Left hindlimb (tissue), 1 donor: ENCODE measurements at regions not wholly inside any gene's neighbourhood (a gene's known extent, or its start where the extent isn't known, plus 50 kb on each side); places are given as distances from the start of the nearest gene placed in this dataset.

ENCODE experiments used
- DNase-seq: peaks from one replicate; pipeline ENCODE4 v3.0.0-alpha.2; 2018

DNA sequence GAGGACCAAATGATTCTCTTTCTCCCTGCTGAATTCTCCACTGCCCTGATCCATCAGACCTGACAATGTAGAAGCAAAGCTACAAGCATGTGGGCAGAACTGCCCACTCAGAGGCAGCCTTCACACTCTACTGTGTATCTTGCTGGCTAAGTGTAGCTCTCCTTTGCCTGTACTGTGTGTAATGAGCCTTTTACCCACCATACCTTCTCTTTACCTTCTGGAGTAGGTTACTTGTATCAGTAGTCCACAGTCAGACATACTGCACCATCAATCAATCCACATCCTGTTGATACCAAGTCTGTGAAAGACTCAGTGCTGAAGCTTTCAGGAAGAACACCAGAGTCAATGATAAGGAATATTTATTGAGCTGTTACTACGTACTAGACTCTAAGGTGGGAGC is 440.7 kb upstream of the ARHGEF26 start:
- DNase-seq, result no peak

DNA sequence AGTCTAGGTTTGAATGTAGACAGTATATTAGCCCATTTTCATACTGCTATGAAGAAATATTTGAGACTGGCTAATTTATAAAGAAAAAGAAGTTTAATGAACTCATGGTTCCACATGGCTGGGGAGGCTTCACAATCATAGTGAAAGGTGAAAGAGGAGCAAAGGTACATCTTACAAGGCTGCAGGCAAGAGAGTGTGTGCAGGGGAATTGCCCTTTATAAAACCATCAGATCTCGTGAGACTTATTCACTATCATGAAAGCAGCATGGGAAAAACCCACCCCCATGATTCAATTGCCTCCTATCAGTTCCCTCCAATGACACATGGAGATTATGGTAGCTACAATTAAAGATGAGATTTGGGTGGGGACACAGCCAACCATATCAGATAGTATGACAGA is 440.1 kb upstream of the ARHGEF26 start:
- DNase-seq, result no peak

DNA sequence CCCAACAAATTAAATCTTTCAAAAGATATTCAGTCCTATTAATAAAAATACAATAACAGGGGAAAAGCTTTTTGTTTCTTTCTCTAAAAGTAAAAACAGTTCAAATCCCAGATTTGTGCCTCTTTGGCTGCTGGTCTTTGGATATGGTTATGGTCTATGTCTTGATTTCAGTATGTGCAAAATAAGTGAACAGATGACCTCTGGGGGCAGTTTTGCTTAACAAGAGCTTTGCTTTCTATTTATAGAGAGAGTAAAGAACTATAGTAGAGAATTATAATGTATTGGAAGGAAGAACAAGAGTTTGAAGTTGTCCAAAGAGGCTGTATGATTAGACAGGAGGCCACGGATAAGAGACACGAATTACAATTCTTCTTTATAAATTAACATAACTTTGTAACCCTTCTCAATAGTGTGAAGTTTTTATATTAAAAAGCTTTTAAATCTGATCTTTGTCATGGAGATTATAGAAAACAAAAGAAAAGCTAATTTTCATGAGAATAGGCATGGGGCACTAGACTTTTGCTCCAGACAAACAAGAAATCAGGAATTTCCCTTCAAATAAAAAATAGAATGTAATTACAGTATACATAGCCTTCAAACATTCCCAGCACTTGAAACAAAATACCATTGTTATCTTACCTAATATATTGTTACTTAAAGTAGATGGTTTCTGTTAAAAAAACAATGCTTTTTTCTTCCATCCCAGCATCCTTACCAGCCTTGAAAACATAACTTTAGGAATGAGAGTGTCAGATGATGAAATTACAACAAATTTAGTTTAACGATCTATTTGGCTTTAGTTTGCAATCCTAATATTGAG is 432.7 kb upstream of the ARHGEF26 start:
- DNase-seq, result no peak

DNA sequence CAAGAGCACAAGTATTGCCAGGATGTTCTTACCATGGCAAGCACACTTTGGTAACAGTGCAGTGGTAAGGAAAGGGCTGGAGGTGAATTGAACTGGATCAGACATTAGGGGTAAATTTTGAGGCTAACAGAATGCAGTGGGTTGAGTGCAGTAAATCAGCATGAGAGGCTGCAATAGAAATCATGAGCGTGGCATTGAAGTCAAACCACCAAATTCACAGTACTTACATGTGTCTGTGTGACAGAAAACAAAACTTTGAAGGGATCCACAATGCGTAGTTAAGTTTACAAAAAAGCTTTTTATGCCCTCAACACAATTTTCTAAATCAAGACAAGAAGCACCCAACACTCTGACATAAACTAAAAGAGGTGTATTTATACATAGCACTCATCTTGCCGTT is 428.0 kb upstream of the ARHGEF26 start:
- no peak for DNase-seq

DNA sequence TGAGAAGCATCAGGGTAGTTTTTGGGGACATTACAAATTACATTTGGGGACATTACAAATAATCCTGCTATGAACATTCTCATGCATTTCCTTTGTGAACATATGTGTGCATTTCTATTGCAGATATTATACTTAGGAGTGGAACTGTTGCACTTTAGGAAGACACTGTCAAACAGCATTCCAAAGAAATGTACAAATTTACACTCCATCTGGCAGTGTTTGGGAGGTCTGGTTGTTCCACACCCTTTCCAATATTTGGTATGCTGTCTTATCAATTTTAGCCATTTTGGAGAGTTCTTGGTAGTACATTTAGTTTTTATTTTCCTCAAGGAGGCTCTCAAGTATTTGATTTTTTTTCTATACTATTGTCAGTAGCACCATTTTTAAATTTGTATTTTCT is 419.1 kb upstream of the ARHGEF26 start:
- no peak for DNase-seq

DNA sequence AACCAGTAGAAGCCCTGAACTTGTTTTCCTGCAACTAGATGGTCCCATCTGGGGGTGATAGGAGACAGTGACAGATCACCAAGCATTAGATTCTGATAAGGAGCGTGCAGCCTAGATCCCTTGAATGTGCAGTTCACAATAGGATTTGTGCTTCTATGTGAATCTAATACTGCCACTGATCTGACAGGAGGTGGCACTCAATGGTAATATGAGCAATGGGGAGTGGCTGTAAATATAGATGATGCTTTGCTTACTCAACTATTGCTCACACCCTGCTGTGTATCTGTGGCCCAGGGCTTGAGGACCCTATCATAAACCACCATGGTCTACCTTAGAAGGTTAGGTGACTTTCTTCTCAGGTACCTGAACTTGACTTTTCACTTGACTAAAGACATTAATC is 417.1 kb upstream of the ARHGEF26 start:
- no peak for DNase-seq

DNA sequence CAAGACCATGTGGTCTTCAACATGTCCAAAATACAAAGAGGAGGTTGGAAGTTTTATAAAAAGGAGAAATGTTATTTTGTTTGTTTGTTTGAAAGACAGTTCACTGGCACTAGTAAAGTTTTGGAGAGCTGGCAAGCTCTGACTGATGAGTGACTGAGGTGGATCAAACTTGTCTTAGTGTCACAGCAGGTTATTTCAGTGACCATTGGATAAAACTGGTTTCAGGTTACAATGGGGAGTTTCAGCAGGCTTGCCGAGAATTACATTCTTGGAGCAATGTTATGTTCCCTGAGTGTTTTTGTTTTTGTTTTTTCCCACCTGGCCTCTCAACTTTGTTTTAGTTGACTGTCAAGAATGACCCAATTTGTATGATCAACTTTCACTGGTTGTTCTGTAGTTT is 414.5 kb upstream of the ARHGEF26 start:
- DNase-seq, result no peak

DNA sequence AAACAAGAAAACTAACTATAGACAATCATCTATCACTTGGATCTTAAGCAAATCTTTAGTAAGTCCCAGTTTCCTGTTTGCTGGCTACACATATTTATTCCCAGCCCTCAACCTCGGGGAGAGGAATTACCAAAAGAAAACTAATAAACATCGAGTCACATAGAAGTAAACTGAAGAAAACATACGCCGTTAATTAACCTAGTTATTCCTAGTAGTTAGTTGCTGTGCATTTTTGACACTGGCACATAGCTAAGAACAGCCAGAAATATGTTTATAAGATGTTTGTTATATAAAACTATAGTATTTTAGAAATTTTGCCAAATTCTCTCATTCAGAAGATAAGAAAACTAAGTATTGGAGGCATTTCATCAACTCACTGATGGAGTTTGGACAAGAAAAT is 407.2 kb upstream of the ARHGEF26 start:
- DNase-seq, result no peak

DNA sequence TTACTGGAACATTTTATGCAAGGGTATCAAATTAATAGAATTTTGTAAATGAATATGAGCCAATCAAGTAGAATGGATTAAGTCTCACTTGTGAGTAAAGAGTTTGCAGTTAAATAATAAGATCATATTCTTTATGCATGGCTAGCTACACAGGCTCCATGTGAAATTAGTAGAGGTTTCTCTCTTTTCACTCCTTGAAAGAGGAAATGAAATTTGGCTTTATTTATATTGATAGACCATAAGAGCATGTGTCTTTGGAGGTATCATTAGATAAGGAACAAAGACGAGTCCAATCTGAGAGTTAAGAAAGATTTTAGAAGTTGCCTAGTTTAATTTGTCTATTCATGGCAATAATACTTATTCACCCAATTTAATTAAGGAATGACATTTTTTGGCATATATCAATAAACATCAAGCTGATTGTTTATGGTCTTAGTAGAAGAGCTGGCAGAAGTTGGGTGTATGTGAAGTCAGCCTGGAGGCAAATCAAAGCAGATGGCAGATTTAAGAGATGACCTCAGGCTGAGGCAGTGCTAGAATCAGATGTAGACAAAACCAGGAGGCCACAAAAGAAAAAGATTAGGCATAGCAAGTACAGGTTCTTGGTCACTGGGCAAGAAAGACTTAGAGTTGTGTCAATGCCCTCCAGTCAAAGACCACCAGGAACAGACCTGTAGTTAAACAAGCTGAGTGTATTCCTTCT is 406.5 kb upstream of the ARHGEF26 start:
- no peak for DNase-seq

DNA sequence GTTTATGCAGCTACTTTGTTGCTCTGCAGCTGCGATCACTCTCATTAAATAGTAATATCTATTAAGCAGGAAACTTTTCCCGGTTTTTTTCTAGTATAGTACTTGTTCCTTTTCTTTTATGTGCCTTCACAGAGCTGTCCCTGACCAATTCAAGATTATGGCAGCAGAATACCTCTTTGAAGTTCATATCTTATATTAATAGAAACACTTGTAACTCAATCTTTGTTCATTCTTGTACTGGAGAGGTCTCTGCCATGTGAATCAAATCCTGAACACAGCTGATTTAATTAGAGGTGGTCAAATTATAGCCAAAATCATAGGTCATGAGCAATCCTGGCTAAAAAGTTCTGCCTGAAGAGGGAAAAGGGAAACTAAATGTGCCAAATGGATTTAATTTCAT is 399.0 kb upstream of the ARHGEF26 start:
- no peak for DNase-seq

DNA sequence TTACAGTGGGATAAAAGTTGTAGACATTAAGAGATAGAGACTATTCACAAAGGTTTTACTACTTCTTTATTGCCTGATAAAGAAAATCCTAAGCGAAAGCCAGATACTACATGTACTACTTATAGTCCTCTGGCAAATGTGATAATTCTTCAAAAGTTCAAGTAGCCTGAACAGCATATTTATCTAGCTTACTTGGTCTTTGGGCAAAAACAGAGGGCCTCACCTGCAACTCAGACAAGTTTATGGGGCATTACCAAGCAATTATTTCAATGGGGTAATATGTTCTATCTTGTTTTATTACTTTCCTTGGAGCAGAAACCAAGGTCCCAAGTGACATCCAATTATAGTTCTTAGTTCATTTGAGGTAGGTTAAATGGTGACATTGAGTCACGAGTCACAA is 390.1 kb upstream of the ARHGEF26 start:
- no peak for DNase-seq

DNA sequence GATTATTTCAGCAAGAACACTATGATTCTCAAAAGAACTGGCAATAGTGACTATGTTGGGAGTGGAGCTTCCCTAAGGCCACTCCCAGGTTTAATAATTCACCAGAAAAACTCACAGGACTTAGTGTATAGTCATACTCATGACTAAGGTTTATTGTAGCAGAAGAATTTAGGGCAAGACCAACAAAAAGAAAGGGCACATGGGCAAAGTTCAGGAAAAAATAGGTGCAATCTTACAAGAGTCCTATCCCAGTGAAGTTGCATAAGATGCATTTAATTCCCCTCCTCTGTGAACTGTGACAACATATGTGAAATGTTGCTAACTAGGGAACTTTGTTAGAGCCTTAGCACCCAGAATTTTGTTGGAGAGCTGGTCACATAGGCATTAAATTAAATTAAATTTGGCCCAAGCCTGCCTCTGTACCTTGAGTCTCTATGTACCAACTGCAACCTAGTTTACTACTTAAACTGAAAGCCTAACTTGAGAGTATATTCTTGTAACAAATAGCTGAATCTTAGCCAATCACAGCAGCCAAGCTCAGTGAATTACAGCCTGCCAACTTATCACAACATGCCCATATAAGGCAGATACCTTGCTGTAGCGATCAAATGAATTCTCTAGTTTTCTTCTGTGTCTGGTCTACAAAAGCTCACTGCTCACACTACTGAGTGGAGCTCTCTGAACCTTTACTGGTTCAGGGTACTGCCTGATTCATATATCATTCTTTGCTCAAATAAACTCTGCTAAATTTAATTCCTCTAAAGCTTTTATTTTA is 386.2 kb upstream of the ARHGEF26 start:
- DNase-seq, result no peak

DNA sequence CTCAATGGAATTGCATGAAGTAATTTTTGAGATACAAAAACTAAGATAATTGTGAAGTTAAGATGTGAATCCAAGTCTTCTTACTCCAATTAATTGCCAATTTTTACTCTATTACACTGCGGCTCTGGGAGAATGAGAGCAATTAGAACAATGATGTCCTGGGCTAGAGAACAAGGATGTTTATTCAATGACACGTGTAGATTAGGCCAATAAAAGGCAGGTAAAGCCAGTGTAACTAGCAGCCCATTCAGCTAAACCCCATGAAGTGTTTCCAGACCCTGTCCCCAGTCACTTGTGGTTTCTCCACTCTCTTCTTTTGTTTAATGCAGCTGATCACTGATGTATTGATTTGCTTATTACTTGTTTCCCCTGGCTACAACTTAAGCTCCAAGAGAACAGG is 381.1 kb upstream of the ARHGEF26 start:
- no peak for DNase-seq

DNA sequence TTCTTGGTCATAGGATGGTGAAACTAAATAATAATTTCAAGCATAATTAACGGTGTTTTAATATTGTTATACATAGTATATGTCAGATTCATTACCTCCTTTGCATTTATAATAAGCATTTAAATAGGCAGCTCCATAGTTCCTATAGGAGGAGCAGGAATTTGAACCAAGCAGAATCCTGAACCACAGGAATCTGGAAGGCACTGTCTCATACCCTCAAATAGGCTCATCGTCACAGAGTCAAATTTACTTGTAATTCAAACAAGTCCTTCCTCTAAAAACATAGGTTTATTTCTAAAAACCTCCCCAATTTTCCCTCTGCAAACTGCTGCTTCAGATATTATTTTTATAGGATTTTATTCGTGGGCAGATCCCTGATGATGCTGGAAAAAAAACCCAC is 376.3 kb upstream of the ARHGEF26 start:
- DNase-seq, result no peak

DNA sequence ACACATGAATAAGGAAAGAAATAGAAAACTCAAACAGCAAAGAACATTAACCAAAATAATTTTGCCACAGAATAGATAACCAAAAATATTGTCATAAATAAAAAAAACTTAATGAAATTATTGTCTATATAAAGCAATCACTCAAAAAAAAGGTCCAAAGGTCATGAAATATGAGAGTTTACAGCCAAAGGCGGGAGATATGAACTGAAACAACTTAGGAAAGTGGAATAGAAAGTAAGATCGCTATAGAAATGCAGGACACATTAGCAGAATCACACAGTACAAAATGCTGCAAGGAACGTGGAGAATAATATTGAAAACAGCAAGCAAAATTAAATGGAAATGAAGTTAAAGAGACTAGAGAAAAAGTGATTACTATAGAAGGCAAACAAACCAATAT is 375.0 kb upstream of the ARHGEF26 start:
- DNase-seq, result no peak

DNA sequence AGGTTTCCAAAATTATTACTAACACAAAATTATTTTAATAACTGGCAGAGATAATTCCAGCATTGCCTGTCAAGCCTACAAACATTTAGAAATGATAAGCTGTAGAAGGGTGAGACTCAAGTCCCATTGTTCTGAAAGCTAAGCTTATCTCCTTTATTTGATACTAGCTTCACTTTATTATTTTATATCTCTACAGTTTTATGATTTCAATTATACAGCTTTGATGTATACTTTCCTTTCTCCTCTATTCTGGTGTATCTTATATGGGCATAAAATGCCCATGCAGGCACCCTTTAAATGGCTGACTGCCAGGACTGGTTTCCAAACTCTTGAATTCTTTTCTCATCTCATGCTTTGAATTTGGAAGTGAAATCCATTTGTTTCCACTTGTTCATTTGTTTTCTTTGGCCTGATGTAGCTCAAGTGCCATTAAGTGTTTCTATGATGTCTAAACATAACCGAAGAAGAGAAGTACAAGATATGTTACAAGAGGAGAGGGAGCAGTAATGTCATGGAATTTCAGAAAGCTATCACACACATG is 372.1 kb upstream of the ARHGEF26 start:
- no peak for DNase-seq

DNA sequence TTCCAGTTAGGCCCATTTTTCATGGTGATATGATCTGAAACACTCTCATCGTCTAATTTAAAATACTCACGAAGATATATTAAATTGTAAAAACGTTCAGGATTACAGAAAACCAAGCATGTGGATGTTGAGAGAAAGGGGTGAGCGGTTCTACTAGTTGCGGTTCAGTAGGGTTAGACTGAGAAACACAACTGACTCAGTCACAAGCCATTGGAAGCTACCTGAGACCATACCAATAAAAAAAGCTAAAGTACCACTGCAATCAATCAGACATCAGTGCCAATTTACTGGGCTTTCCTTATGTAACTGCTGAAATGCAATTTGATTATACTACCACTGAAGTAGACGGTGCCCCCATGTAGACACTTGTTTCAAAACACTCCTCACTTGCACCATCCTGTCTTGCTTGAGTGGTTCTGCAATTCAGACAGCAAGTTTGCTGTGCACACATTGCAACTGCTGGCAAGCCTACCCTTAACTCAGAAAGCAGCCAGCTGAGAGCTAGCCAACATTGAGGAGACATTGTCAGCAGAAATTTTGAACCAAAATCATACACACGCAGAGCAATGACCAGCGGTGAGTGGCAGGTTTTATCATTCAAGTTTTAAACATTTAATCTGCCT is 368.7 kb upstream of the ARHGEF26 start:
- no peak for DNase-seq

DNA sequence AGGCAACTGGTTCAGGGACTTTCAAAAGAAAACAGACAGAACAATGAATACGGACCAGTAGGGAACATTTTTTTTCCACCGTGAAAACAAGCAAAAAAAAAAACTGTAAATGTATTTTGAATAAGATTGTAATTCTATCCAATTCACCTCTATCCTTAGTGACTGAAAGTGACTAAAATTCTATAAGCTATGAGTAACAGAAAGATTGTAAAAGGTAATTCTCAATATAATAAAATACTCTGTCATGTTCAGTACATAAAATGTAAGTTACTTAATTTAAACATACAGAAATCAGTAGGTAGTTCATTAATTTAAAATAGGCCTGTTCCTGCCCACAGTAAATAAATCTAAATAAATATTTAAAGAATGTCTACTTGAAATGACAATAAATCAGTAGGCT is 368.2 kb upstream of the ARHGEF26 start:
- no peak for DNase-seq

DNA sequence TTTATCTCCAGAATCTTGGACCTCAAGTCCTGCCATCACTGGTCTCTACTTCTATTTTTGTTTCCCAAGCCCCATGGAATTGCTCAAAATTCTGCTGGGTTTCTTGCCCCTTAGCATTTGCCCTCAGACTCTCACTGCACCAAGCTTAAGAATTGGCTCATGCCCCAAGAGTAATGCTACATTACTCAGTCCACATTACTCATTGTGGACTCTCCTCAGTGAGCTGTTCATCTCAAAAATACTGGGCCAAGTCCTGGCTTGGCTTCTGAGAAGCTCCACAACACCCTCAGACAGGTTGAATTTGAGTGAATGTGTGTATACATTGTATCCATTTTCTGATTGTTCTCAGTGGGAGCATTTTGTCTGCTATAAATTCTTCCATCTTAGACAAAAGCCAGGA is 364.4 kb upstream of the ARHGEF26 start:
- no peak for DNase-seq

DNA sequence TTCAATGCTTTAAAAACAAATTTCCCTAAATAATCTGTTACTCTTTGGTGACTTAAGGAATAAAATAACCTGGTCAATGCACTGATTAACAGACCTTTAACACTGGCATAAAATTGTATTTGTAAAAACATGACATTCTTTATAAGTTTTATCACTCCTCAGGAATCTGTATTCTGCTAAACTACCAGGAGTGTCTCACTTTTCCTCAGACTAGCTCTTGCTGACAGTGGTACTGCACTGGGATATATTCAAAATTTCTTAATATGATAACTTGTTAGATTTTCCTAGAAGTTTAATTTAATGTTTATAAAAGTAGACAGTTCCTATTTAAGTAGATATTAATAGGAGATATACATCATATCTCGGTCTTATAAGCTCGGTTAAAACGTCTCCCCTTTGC is 363.4 kb upstream of the ARHGEF26 start:
- no peak for DNase-seq

DNA sequence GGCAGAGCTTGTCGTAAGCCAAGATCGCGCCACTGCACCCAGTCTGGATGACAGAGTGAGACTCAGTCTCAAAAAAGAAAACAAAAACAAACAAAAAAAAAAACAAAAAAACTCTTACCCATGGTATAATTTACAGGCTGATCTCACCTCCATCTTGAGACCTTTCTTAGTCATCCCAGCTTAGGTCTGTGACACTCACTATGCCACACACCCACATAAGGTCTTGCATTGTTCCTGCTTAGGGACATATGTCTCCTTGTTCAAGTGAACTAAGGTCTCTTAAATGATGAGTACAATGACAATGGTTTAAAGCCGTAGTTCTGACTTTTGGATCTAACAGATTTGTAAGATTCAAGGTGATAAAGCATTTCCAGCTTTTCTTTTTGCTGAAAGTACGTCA is 360.2 kb upstream of the ARHGEF26 start:
- DNase-seq, result no peak

DNA sequence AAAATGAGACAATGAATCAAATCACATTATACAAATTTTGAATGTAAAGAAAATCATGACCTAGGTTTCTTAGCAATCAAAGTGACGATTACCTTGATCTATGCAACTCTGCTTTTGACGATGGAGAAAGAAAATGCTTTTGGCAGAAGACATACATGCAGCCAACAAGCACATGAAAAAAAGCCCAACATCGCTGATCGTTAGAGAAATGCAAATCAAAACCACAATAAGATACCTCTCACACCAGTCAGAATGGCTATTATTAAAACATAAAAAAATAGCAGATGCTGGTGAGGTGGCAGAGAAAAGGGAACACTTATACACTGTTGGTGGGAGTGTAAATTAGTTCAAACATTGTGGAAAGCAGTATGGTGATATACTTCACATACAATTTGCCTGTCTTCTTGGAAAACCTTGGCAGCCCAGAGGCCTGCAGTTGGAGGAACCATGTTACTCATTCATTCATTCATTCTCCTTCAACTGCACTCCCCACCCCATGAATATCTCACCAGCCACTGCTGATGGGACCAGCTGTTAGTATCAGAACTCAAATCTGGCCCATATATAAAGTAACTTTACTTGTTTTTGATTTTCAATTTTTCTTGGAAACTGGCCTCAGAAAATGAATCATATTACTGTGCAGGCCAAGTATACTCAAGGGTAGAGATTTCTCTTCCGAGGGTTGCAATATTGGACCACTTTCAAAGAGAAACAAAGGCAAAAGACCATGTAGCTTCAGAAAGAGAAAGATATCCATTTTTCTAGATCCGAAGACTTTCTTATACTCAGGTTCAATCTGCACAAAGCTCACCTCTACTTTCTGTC is 358.6 kb upstream of the ARHGEF26 start:
- DNase-seq, result no peak
